HCT116 (cell line): ENCODE measurements at regions not wholly inside any gene's neighbourhood (a gene's known extent, or its start where the extent isn't known, plus 50 kb on each side); places are given as distances from the start of the nearest gene placed in this dataset.

Experiments used
- CBX3 ChIP-seq: IDR thresholded peaks from 2 replicates; pipeline ENCODE4 v1.6.1; 2012; ENCODE audit warnings: low read depth
- EZH2 ChIP-seq: fragments of 200-600 bp; sonication (generic); IDR thresholded peaks from 2 replicates; pipeline ENCODE4 v1.6.1; 2017; ENCODE audit warnings: antibody characterized with exemption, mixed run types
- EZH2phosphoT487 ChIP-seq: fragments of 200-600 bp; IDR thresholded peaks from 2 replicates; pipeline ENCODE4 v1.6.1; 2018; ENCODE audit warnings: antibody characterized with exemption, borderline replicate concordance
- POLR2A ChIP-seq: IDR thresholded peaks from 2 replicates; pipeline ENCODE4 v1.7.0; 2011; ENCODE audit warnings: borderline replicate concordance; ENCODE audit not compliant: insufficient read depth, insufficient read length; ENCODE audit errors: extremely low read depth
- POLR2AphosphoS5 ChIP-seq: IDR thresholded peaks from 2 replicates; pipeline ENCODE4 v1.6.1; 2011; ENCODE audit warnings: mild to moderate bottlenecking, low read depth, low read length, moderate library complexity
- RAD21 ChIP-seq: IDR thresholded peaks from 2 replicates; pipeline ENCODE4 v1.6.1; 2012; ENCODE audit warnings: low read depth, mild to moderate bottlenecking
- SRF ChIP-seq: IDR thresholded peaks from 2 replicates; pipeline ENCODE4 v1.6.1; 2012; ENCODE audit warnings: low read depth
- TF ChIP-seq, protein P1 (sequence below): IDR thresholded peaks from 2 replicates; pipeline ENCODE4 v1.6.1; 2012
- TF ChIP-seq, protein P2 (sequence below), 3 experiments: fragments of 200-600 bp in 1 of 3; sonication (generic) in 1 of 3; IDR thresholded peaks in 2 of 3; conservative IDR thresholded peaks in 1 of 3; 2 replicates each; pipeline ENCODE4 v1.5.1; 2012 to 2017; ENCODE audit warnings: low read depth in 2 of 3, low read length in 2 of 3, antibody characterized with exemption in 1 of 3, borderline replicate concordance in 1 of 3, control low read depth in 1 of 3, mild to moderate bottlenecking in 1 of 3, mixed read lengths in 1 of 3, mixed run types in 1 of 3, moderate library complexity in 1 of 3; ENCODE audit not compliant: insufficient read depth in 1 of 3
- TF ChIP-seq, protein P3 (sequence below): IDR thresholded peaks from 2 replicates; pipeline ENCODE4 v1.6.1; 2011; ENCODE audit warnings: mild to moderate bottlenecking, low read length, moderate library complexity; ENCODE audit not compliant: insufficient replicate concordance; ENCODE audit errors: extremely low read depth
- TF ChIP-seq, protein P4 (sequence below): IDR thresholded peaks from 2 replicates; pipeline ENCODE4 v1.6.1; 2012

DNA sequence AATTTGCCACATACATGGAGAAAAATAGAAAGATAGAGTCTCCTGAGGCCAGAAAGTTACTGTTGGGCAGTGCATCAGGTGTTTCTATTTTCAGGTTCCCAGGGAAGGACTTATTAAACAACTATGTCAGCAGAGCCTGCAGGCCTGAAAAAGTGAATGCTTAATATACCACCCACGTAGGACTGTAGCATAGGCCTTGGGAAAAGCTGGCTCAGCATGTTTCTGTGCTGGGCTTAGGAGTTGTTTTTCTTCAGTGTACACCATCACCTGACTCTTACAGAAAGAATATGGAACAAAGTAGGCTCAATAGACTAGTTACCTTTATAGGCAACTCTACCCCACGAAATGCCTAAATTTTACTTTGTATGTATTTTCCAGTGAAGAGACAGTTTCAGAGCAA, 1385.9 kb downstream of the FAM133A start:
- TF ChIP-seq, protein P1, sequence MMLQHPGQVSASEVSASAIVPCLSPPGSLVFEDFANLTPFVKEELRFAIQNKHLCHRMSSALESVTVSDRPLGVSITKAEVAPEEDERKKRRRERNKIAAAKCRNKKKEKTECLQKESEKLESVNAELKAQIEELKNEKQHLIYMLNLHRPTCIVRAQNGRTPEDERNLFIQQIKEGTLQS = no peak
- TF ChIP-seq POLR2AphosphoS5 = no peak
- no peak for TF ChIP-seq EZH2
- TF ChIP-seq, protein P2, sequence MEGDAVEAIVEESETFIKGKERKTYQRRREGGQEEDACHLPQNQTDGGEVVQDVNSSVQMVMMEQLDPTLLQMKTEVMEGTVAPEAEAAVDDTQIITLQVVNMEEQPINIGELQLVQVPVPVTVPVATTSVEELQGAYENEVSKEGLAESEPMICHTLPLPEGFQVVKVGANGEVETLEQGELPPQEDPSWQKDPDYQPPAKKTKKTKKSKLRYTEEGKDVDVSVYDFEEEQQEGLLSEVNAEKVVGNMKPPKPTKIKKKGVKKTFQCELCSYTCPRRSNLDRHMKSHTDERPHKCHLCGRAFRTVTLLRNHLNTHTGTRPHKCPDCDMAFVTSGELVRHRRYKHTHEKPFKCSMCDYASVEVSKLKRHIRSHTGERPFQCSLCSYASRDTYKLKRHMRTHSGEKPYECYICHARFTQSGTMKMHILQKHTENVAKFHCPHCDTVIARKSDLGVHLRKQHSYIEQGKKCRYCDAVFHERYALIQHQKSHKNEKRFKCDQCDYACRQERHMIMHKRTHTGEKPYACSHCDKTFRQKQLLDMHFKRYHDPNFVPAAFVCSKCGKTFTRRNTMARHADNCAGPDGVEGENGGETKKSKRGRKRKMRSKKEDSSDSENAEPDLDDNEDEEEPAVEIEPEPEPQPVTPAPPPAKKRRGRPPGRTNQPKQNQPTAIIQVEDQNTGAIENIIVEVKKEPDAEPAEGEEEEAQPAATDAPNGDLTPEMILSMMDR (IDR thresholded peaks at IDR 0.05 in 2 of 3, conservative IDR thresholded peaks at IDR 0.05 in 1 of 3; ENCODE audit: borderline replicate concordance in 1 of 3, insufficient read depth in 1 of 3, low read depth in 2 of 3, low read length in 2 of 3) = no peak
- TF ChIP-seq SRF = no peak
- TF ChIP-seq RAD21 = no peak
- TF ChIP-seq POLR2A = no peak
- TF ChIP-seq CBX3 = no peak
- no peak for TF ChIP-seq EZH2phosphoT487
- TF ChIP-seq, protein P3, sequence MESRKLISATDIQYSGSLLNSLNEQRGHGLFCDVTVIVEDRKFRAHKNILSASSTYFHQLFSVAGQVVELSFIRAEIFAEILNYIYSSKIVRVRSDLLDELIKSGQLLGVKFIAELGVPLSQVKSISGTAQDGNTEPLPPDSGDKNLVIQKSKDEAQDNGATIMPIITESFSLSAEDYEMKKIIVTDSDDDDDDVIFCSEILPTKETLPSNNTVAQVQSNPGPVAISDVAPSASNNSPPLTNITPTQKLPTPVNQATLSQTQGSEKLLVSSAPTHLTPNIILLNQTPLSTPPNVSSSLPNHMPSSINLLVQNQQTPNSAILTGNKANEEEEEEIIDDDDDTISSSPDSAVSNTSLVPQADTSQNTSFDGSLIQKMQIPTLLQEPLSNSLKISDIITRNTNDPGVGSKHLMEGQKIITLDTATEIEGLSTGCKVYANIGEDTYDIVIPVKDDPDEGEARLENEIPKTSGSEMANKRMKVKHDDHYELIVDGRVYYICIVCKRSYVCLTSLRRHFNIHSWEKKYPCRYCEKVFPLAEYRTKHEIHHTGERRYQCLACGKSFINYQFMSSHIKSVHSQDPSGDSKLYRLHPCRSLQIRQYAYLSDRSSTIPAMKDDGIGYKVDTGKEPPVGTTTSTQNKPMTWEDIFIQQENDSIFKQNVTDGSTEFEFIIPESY = no peak
- TF ChIP-seq, protein P4, sequence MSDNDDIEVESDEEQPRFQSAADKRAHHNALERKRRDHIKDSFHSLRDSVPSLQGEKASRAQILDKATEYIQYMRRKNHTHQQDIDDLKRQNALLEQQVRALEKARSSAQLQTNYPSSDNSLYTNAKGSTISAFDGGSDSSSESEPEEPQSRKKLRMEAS = no peak
